Parathyroid adenoma (tissue), 2 donors: ENCODE measurements at regions not wholly inside any gene's neighbourhood (a gene's known extent, or its start where the extent isn't known, plus 50 kb on each side); places are given as distances from the start of the nearest gene placed in this dataset.

Source experiments
- H2AFZ ChIP-seq: fragments of 300-600 bp; sonication (generic); one replicate; pipeline ENCODE4 v1.7.0; 2017; ENCODE audit warnings: antibody characterized with exemption, mild to moderate bottlenecking
- H3K27ac ChIP-seq: fragments of 300-600 bp; sonication (generic); one replicate; pipeline ENCODE4 v1.7.0; 2017
- H3K27me3 ChIP-seq: fragments of 300-600 bp; sonication (generic); one replicate; pipeline ENCODE4 v1.7.0; 2017; ENCODE audit warnings: low read length; ENCODE audit not compliant: control insufficient read depth, insufficient read depth
- H3K36me3 ChIP-seq: fragments of 300-600 bp; sonication (generic); one replicate; pipeline ENCODE4 v1.7.0; 2017; ENCODE audit warnings: low read length; ENCODE audit not compliant: control insufficient read depth, insufficient read depth
- H3K4me1 ChIP-seq: fragments of 300-600 bp; sonication (generic); one replicate; pipeline ENCODE4 v1.7.0; 2017; ENCODE audit warnings: control low read depth
- H3K4me2 ChIP-seq: fragments of 300-600 bp; sonication (generic); one replicate; pipeline ENCODE4 v1.7.0; 2017; ENCODE audit warnings: low read length
- H3K4me3 ChIP-seq: fragments of 300-600 bp; sonication (generic); one replicate; pipeline ENCODE4 v1.7.0; 2017; ENCODE audit warnings: low read depth, low read length
- H3K79me2 ChIP-seq: fragments of 300-600 bp; sonication (generic); one replicate; pipeline ENCODE4 v1.7.0; 2017; ENCODE audit warnings: control low read depth
- H3K9ac ChIP-seq: fragments of 300-600 bp; sonication (generic); one replicate; pipeline ENCODE4 v1.7.0; 2017; ENCODE audit warnings: mild to moderate bottlenecking
- H3K9me3 ChIP-seq: fragments of 300-600 bp; sonication (generic); one replicate; pipeline ENCODE4 v1.7.0; 2017; ENCODE audit warnings: low read length; ENCODE audit not compliant: control insufficient read depth
- TF ChIP-seq, protein P1 (sequence below): fragments of 300-600 bp; sonication (generic); IDR thresholded peaks from one replicate; pipeline ENCODE4 v1.7.0; 2017; ENCODE audit warnings: antibody characterized with exemption, mild to moderate bottlenecking
- donor health status: primary hyperparathyroidism.

DNA sequence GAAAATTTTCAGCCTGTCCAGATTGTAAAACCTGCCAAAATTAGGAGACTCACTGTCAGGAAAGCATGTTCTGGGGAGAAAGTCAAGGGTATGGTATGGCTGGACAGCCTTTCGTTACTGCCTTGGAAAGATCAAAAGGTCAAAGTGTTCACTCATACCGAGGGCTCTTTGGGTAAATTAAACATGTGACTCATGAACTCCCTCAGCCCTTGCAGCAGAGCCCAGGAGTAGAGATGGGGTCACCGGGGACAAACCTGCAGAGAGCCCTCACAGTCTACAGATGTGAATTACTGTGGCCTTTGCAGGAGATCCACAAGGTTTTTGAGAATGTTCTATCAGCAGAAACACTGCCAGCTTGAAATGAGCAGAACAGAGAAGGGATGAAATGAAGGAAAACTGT, 275.7 kb downstream of the KLF6 start:
- no peak overlapping the region for H2AFZ ChIP-seq
- H3K79me2 ChIP-seq = no peaks in the 10 kb centered on the region
- H3K4me3 ChIP-seq = no peak overlapping the region
- no peaks in the 10 kb centered on the region for H3K4me1 ChIP-seq
- no peaks in the 10 kb centered on the region for H3K9me3 ChIP-seq
- H3K27me3 ChIP-seq = no peaks in the 10 kb centered on the region
- no peak overlapping the region for H3K9ac ChIP-seq
- no peak overlapping the region for H3K27ac ChIP-seq
- no peak overlapping the region for H3K4me2 ChIP-seq
- H3K36me3 ChIP-seq = no peaks in the 10 kb centered on the region
- TF ChIP-seq, protein P1, sequence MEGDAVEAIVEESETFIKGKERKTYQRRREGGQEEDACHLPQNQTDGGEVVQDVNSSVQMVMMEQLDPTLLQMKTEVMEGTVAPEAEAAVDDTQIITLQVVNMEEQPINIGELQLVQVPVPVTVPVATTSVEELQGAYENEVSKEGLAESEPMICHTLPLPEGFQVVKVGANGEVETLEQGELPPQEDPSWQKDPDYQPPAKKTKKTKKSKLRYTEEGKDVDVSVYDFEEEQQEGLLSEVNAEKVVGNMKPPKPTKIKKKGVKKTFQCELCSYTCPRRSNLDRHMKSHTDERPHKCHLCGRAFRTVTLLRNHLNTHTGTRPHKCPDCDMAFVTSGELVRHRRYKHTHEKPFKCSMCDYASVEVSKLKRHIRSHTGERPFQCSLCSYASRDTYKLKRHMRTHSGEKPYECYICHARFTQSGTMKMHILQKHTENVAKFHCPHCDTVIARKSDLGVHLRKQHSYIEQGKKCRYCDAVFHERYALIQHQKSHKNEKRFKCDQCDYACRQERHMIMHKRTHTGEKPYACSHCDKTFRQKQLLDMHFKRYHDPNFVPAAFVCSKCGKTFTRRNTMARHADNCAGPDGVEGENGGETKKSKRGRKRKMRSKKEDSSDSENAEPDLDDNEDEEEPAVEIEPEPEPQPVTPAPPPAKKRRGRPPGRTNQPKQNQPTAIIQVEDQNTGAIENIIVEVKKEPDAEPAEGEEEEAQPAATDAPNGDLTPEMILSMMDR = no peak

DNA sequence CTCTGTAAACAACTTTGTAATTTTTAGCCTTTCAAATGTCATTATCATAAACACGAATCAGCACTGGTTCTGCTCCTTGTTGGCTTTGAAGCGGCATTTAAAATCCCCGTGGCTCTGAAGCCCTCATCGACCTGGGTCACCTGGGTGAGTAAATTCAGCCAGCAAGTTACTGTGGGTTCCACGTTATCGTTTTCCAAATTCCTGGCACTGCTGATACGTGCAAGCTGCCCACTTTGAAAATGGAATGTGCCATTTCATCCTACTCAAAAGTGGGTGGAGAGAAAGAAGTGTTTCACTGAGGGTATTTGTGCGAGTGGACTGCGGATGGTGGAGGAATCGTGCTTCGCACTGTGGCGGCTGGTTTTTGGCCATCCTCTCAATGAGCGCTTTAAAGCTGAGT, 281.7 kb downstream of the KLF6 start:
- H3K27ac ChIP-seq = no peak overlapping the region

DNA sequence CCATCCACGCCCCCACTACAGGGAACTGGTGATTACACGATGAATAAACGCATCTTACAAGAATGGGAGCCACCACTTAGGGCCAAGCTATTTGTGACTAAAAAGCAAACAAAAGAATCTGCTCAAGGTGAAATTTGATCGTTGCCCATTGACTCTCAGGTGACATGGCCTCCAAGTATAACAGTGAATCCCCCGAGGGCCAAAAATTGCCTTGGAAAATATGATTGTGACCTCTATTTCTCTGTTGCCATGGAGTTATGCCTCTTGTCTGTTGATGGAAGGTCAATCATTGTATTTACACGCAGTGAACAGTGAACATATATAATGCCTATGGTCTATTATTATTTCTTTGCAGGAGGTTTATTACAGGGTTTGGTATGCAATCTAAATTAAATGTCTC, 282.3 kb downstream of the KLF6 start:
- Histone ChIP-seq H3K9ac (no peak overlapping the region), H3K9me3 (no peaks in the 10 kb centered on the region), H3K4me1 (no peaks in the 10 kb centered on the region), H2AFZ (no peak overlapping the region), H3K4me3 (no peak overlapping the region), H3K36me3 (no peaks in the 10 kb centered on the region), H3K27ac (no peak overlapping the region), H3K27me3 (no peaks in the 10 kb centered on the region), H3K79me2 (no peaks in the 10 kb centered on the region), H3K4me2 (no peak overlapping the region)
- TF ChIP-seq, protein P1 = no peak

More for the DNA sequence above, 281.7 kb downstream of the KLF6 start:
- Histone ChIP-seq H3K4me3 (no peak overlapping the region), H3K4me2 (no peak overlapping the region), H3K9ac (no peak overlapping the region), H3K79me2 (no peaks in the 10 kb centered on the region), H2AFZ (no peak overlapping the region), H3K4me1 (no peaks in the 10 kb centered on the region), H3K9me3 (no peaks in the 10 kb centered on the region), H3K36me3 (no peaks in the 10 kb centered on the region), H3K27me3 (no peaks in the 10 kb centered on the region)
- TF ChIP-seq, protein P1 = no peak

DNA sequence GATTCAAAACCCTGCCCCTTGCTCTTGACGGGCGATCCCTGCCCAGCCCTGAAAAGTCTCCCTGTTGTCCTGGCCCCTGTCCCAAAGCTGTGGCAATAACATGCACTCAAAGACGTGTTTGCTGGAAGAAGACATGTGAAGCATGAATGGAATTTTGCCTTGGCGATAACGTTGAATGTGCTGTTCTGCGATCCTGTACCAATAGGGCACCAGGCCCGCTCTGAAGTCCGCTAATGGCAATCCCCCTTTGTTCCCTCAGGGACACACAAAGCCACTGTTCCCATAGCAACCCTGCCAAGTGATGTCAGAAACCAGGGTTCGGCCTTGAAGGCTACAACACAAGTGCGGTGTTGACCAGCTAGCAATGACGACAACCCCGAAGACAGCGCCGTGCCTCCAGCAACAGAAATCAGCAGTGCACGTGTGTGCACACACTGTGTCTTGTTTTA, 284.6 kb downstream of the KLF6 start:
- no peaks in the 10 kb centered on the region for H3K9me3 ChIP-seq
- H3K4me1 ChIP-seq = no peaks in the 10 kb centered on the region
- H3K36me3 ChIP-seq = no peaks in the 10 kb centered on the region
- H3K9ac ChIP-seq = no peak overlapping the region
- H3K4me2 ChIP-seq = no peak overlapping the region
- H2AFZ ChIP-seq = no peak overlapping the region
- TF ChIP-seq, protein P1 = no peak
- H3K79me2 ChIP-seq = no peaks in the 10 kb centered on the region
- H3K27ac ChIP-seq = no peak overlapping the region
- H3K4me3 ChIP-seq = no peak overlapping the region
- no peaks in the 10 kb centered on the region for H3K27me3 ChIP-seq

DNA sequence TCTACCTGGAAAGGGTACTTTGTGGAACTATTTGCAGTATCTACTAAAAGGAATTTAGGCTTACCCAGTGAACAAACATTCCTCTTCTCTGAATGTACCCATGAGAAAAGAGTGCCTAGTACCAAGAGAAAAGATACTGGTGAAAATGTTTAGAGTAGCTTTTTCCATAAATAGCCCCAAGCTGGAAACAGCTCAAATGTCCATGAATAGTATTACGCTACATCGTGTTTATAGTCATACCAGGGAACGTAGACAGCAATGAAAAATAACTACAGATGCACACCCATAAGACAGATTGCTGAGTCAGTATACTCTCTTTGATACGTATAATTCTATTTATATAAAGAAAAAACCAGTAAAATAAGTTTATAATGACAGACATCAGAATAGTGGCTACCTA, 285.9 kb downstream of the KLF6 start:
- H3K9ac ChIP-seq = no peak overlapping the region
- no peaks in the 10 kb centered on the region for H3K27me3 ChIP-seq
- TF ChIP-seq, protein P1 = no peak
- H3K36me3 ChIP-seq = no peaks in the 10 kb centered on the region
- H2AFZ ChIP-seq = no peak overlapping the region
- H3K4me2 ChIP-seq = no peak overlapping the region
- H3K79me2 ChIP-seq = no peaks in the 10 kb centered on the region
- no peak overlapping the region for H3K27ac ChIP-seq
- no peak overlapping the region for H3K4me3 ChIP-seq
- no peaks in the 10 kb centered on the region for H3K9me3 ChIP-seq
- H3K4me1 ChIP-seq = no peaks in the 10 kb centered on the region
